ENCODE measurements at regions not wholly inside any gene's neighbourhood (a gene's known extent, or its start where the extent isn't known, plus 50 kb on each side); places are given as distances from the start of the nearest gene placed in this dataset.
"Not testable (repeated sequence)": the region's sequence is repeated elsewhere in the genome, so short reads cannot be mapped to it uniquely, and the experiment has no call there.

GRCh38 chr2:183840061-183840584 is 715.9 kb downstream of the NUP35 start:
- intact Hi-C loops (cut with DNase I), result no loop called here
- ATAC-seq (no peak), DNase-seq (no peak)

DNA sequence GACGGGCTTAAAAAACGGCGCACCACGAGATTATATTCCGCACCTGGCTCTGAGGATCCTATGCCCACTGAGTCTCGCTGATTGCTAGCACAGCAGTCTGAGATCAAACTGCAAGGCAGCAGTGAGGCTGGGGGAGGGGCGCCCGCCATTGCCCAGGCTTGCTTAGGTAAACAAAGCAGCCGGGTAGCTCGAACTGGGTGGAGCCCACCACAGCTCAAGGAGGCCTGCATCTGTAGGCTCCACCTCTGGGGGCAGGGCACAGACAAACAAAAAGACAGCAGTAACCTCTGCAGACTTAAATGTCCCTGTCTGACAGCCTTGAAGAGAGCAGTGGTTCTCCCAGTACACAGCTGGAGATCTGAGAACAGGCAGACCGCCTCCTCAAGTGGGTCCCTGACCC is 725.6 kb downstream of the NUP35 start:
- DNase-seq; intact Hi-C loops (cut with DNase I); ATAC-seq: not testable (repeated sequence)

GRCh38 chr2:183859129-183859528 is 734.9 kb downstream of the NUP35 start:
- DNase-seq (no peak), ATAC-seq (no peak)
- intact Hi-C loops (cut with DNase I), result no loop called here

- ATAC-seq (no peak), DNase-seq (no peak)
- intact Hi-C loops (cut with DNase I), result no loop called here
Measured at GRCh38 chr2:183866666-183867065, 731.7 kb upstream of the ZNF804A start.

DNA sequence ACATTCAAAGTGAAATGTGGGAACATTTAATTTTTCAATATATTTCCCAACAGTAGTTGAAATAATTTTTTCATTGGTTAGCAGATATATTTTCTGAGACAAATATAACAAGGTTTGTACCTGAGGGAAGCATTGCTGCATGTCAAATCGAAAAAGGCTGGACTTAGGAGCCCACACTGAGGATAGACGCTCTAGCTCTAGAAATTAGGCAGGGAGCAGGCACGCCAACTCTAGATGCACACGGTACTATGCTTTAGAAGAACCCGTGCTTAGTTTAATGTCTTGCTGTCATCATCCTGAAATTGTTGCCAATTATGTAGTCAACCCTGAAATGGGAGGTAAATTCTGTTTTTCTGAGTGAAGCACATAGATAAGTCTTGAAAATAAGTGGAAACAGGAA is 731.1 kb upstream of the ZNF804A start:
- no peak for ATAC-seq
- no peak for DNase-seq
- intact Hi-C loops (cut with DNase I), result no loop called here

GRCh38 chr2:183868153-183868552 is 730.2 kb upstream of the ZNF804A start:
- no peak for ATAC-seq

GRCh38 chr2:183868707-183869106 is 729.6 kb upstream of the ZNF804A start:
- intact Hi-C loops (cut with DNase I), result no loop called here
- ATAC-seq (no peak), DNase-seq (no peak)

More at GRCh38 chr2:183868153-183868552, 730.2 kb upstream of the ZNF804A start:
- intact Hi-C loops (cut with DNase I), result no loop called here
- DNase-seq, result no peak

GRCh38 chr2:183872131-183872530 is 726.2 kb upstream of the ZNF804A start:
- intact Hi-C loops (cut with DNase I), result no loop called here
- DNase-seq (no peak), ATAC-seq (no peak)

DNA sequence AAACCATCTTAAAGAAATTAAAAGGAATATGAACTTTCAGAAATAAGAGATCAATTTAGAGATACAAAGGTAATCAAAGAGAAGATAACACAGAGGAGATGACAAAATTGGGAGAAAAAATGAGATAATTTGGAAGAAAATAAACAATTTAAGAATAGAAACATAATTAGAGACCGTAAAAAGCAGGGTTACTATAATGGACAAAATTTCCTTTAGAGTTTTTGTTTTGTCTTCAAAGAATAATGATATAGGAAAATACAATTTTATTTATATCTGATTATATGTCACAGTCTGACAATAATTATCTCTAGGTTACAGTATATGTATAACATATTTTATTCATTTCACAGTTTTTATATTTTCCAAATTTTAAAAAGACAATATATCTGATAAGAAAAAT is 716.4 kb upstream of the ZNF804A start:
- DNase-seq (no peak), ATAC-seq (no peak)
- intact Hi-C loops (cut with DNase I), result no loop called here

DNA sequence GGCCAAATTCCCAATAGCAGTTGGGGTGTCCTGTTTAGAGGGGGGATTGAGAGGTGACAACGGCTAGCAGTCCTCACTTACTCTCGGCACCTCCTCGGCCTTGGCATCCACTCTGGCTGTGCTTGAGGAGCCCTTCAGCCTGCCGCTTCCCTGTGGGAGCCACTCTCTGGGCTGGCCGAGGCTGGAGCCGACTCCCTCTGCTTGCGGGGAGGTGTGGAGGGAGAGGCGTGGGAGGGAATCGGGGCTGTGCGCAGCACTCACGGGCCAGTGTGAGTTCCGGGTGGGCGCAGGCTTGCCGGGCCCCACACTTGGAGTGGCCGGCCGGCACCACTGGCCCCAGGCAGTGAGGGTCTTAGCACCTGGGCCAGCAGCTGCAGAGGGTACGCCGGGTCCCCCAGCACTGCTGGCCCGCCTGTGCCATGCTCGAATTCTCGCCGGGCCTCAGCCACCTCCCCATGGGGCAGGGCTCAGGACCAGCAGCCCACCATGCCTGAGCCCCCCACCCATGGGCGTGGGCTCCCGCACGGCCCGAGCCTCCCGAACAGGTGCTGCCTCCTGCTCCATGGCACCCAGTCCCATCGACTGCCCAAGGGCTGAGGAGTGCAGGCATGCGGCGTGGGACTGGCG is 705.9 kb upstream of the ZNF804A start:
- ATAC-seq (no peak), DNase-seq (no peak)
- intact Hi-C loops (cut with DNase I), result no loop called here

GRCh38 chr2:183898641-183899040 is 699.7 kb upstream of the ZNF804A start:
- intact Hi-C loops (cut with DNase I), result no loop called here
- ATAC-seq, result no peak

GRCh38 chr2:183901931-183902330 is 696.4 kb upstream of the ZNF804A start:
- no peak for DNase-seq
- ATAC-seq, result no peak
- intact Hi-C loops (cut with DNase I), result no loop called here

More at GRCh38 chr2:183898641-183899040, 699.7 kb upstream of the ZNF804A start:
- no peak for DNase-seq

- ATAC-seq (no peak), DNase-seq (no peak)
- intact Hi-C loops (cut with DNase I), result no loop called here
Measured at GRCh38 chr2:183903026-183903425, 695.3 kb upstream of the ZNF804A start.

GRCh38 chr2:183916041-183916440 is 682.3 kb upstream of the ZNF804A start:
- DNase-seq; ATAC-seq; intact Hi-C loops (cut with DNase I): not testable (repeated sequence)

DNA sequence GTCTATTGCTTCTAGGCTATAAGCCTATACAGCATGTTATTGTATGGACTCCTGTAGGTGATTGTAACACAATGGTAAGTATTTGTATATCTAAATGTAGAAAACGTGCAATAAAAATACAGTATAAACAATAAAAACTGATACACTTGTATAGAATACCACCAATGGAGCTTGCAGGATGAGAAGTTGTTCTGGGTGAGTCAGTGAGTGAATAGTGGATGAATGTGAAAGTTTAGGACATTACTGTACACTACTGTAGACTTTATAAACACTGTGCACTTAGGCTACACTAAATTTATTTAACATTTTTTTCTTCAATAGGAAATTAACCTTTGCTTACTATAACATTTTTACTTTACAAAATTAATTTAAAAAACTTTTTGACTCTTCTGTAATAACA is 679.2 kb upstream of the ZNF804A start:
- no peak for DNase-seq
- intact Hi-C loops (cut with DNase I), result no loop called here
- no peak for ATAC-seq

DNA sequence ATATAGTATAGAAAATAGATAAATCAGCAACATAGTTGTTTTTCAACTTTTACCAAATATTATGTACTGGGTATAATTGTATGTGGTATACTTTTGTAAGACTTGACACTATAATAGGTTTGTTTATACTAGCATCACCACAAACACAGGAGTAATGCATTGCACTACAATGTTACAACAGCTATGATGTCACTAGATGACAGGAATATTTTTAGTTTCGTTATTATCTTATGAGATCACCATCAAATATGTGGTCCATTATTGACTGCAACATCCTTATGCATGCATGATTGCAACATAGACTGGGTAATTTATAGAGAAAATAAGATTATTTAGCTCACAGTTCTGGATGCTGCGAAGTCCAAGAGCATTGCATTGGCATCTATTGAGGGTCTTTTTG is 678.4 kb upstream of the ZNF804A start:
- DNase-seq (no peak), ATAC-seq (no peak)
- intact Hi-C loops (cut with DNase I), result no loop called here

DNA sequence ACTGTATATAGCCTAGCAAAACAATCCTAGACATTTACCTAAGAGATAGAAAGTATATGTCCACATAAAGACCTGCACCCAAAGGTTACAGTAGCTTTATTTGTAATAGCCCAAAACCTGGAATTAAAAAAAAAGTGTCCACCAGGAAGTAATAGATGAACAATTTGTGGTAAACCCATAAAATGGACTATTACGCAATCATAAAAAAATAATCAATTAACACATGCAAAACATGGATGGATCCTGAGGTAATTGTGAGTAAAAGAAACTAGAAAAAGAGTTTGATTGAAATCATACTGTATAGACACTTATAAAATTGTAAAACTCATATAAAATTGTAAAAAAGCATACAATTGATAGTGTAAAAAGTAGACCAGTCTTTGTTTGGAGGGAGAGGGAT is 673.0 kb upstream of the ZNF804A start:
- DNase-seq (no peak), ATAC-seq (no peak)
- intact Hi-C loops (cut with DNase I), result no loop called here

- intact Hi-C loops (cut with DNase I), result no loop called here
Measured at GRCh38 chr2:183926433-183926832, 671.9 kb upstream of the ZNF804A start.

GRCh38 chr2:183927406-183928325 is 670.7 kb upstream of the ZNF804A start:
- no peak for DNase-seq
- intact Hi-C loops (cut with DNase I), result no loop called here
- ATAC-seq, result peak in 1 of 2 donors; percentile 68

More at GRCh38 chr2:183926433-183926832, 671.9 kb upstream of the ZNF804A start:
- no peak for ATAC-seq
- no peak for DNase-seq

- DNase-seq (no peak), ATAC-seq (no peak)
- intact Hi-C loops (cut with DNase I), result no loop called here
Measured at GRCh38 chr2:183935005-183935404, 663.3 kb upstream of the ZNF804A start.

All from left cardiac atrium (tissue), 4 donors.